Nephron progenitor cell (in vitro differentiated cells): ENCODE measurements at regions not wholly inside any gene's neighbourhood (a gene's known extent, or its start where the extent isn't known, plus 50 kb on each side); places are given as distances from the start of the nearest gene placed in this dataset.

Source experiments
- DNase-seq: peaks from one replicate; pipeline ENCODE4 v3.0.0; 2021
- H3K27ac Mint-ChIP-seq: 2 replicates; pipeline ENCODE4 v1.8.0; 2021; ENCODE audit warnings: mild to moderate bottlenecking, moderate library complexity, mixed read lengths
- H3K27me3 Mint-ChIP-seq: 2 replicates; pipeline ENCODE4 v1.8.0; 2021; ENCODE audit warnings: mild to moderate bottlenecking, low read depth, mixed read lengths; ENCODE audit not compliant: poor library complexity
- H3K36me3 Mint-ChIP-seq: 2 replicates; pipeline ENCODE4 v1.8.0; 2021; ENCODE audit warnings: low read depth, mixed read lengths
- H3K4me1 Mint-ChIP-seq: 2 replicates; pipeline ENCODE4 v1.8.0; 2021; ENCODE audit warnings: mixed read lengths
- H3K4me3 Mint-ChIP-seq: 2 replicates; pipeline ENCODE4 v1.8.0; 2021; ENCODE audit warnings: mild to moderate bottlenecking, moderate library complexity, mixed read lengths
- H3K9me3 Mint-ChIP-seq: 2 replicates; pipeline ENCODE4 v1.8.0; 2021; ENCODE audit warnings: mild to moderate bottlenecking, moderate library complexity, mixed read lengths
- TF ChIP-seq, protein P1 (sequence below): fragments of 200-600 bp; sonication (generic); IDR thresholded peaks from 2 replicates; pipeline ENCODE4 v1.5.0; 2021; ENCODE audit warnings: antibody characterized with exemption

DNA sequence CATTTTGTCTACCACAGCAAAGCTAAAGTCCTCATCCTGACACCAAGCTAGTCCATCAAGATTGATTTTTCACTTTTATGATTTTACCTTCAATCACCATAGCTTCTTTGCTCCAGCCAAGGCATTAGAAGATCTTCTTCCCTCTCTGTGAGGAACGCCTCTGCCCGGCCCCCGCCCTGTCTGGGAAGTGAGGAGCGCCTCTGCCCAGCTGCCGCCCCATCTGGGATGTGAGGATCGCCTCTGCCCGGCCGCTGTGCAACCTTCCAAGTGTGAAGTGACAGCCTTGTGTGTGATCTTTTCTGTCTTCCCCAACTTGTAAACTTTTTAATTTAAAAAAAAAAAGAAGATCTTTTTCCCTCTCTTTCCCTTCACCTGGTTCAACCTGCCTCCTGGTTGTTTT is 210.5 kb upstream of the NREP start:
- DNase-seq = no peak
- peaks cover 7% of the 10 kb centered on the region for H3K27me3 Mint-ChIP-seq
- no peak overlapping the region for H3K27ac Mint-ChIP-seq
- TF ChIP-seq, protein P1, sequence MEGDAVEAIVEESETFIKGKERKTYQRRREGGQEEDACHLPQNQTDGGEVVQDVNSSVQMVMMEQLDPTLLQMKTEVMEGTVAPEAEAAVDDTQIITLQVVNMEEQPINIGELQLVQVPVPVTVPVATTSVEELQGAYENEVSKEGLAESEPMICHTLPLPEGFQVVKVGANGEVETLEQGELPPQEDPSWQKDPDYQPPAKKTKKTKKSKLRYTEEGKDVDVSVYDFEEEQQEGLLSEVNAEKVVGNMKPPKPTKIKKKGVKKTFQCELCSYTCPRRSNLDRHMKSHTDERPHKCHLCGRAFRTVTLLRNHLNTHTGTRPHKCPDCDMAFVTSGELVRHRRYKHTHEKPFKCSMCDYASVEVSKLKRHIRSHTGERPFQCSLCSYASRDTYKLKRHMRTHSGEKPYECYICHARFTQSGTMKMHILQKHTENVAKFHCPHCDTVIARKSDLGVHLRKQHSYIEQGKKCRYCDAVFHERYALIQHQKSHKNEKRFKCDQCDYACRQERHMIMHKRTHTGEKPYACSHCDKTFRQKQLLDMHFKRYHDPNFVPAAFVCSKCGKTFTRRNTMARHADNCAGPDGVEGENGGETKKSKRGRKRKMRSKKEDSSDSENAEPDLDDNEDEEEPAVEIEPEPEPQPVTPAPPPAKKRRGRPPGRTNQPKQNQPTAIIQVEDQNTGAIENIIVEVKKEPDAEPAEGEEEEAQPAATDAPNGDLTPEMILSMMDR = no peak
- no peaks in the 10 kb centered on the region for H3K9me3 Mint-ChIP-seq
- H3K36me3 Mint-ChIP-seq = no peaks in the 10 kb centered on the region
- H3K4me3 Mint-ChIP-seq = no peak overlapping the region
- peaks cover 3% of the 10 kb centered on the region for H3K4me1 Mint-ChIP-seq

DNA sequence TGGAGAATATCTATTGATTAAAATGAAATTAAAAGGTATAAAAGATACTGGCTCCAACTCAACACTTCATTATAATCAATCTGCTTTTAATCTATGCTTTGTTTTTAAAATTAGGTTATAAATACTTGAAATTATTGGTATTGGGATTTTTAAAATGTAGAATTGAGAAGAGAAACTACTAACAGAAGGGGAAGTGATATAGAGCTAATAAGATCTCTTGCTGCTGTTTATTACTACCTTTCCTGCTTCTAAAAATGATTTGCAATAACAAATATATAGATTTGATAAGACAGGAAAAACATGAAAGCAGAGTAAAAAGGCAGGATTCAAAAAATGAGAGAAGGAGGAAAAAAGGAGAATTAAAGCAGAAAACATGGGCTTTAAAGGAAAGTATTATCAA is 209.3 kb upstream of the NREP start:
- Mint-ChIP-seq H3K36me3 (no peaks in the 10 kb centered on the region), H3K27ac (no peak overlapping the region), H3K4me3 (no peak overlapping the region), H3K27me3 (peaks cover 4% of the 10 kb centered on the region), H3K9me3 (no peaks in the 10 kb centered on the region), H3K4me1 (peaks cover 15% of the 10 kb centered on the region)
- TF ChIP-seq, protein P1 = no peak
- no peak for DNase-seq

DNA sequence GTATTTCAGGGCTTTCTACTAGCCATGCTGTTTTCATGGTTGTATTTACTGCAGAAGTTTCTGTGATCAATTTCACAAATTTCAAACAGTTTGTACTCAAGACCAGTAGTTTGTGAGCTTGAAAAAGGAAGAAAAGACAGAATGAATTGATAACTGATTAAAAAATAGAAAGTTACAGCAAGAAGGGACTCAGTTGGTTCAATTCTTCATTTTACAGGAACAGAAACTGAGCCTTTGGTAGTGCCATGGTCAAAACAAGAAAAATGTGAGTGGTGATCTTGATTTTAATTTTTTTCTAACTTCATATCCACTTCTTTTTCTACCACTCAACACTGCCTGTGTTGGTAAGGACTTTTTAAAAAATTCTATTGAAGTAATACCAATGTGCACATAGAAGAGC is 206.6 kb upstream of the NREP start:
- H3K27ac Mint-ChIP-seq = no peak overlapping the region
- no peak for DNase-seq
- TF ChIP-seq, protein P1 = no peak
- H3K27me3 Mint-ChIP-seq = no peaks in the 10 kb centered on the region
- H3K4me3 Mint-ChIP-seq = no peak overlapping the region
- H3K36me3 Mint-ChIP-seq = no peaks in the 10 kb centered on the region
- H3K4me1 Mint-ChIP-seq = peaks cover 20% of the 10 kb centered on the region
- H3K9me3 Mint-ChIP-seq = no peaks in the 10 kb centered on the region

DNA sequence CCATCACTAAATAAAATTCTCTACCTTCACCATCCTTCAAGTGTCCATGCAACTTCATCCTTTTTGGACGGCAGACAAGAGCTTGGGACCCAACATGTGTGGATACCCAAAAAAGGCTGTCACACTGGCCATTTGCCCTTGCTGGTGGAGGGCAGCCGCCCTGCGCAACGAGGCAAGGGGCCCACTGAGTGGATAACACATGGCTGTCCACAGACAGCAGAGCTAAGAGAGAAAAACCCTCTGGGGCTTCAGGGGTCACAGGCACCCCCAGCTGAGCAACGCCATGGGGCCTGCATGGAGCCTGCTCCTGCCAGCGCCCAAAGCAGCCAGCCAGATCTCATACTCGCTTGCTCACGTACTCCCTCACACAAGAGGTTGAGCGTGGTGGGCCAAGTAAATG is 205.9 kb upstream of the NREP start:
- Mint-ChIP-seq H3K4me3 (no peak overlapping the region), H3K27ac (no peak overlapping the region), H3K27me3 (no peaks in the 10 kb centered on the region), H3K4me1 (peaks cover 20% of the 10 kb centered on the region), H3K9me3 (no peaks in the 10 kb centered on the region), H3K36me3 (no peaks in the 10 kb centered on the region)
- no peak for DNase-seq
- TF ChIP-seq, protein P1 = no peak

DNA sequence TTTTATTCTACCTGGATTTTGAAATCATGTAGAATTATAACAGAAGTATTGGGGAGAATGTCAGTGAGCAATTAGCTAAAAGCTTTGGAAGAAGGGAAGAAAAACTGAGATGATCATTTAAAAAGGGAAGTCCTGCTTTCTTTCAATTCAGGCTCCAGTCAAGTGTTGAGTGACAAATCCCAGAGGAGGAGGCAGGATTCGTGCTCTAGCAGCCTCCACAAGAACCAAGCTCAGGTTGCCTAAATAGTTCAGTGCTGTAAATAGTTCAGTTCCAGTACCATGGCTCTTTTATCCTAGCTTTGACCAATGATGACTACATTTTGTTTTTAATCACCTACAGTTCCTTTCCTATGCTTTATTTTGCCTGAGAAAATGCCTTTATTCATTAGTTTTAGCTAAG is 204.9 kb upstream of the NREP start:
- peak overlapping the region; percentile 12 for H3K27ac Mint-ChIP-seq
- no peak for DNase-seq
- TF ChIP-seq, protein P1 = no peak
- H3K36me3 Mint-ChIP-seq = no peaks in the 10 kb centered on the region
- no peak overlapping the region for H3K4me3 Mint-ChIP-seq
- H3K27me3 Mint-ChIP-seq = no peaks in the 10 kb centered on the region
- peaks cover 20% of the 10 kb centered on the region for H3K4me1 Mint-ChIP-seq
- H3K9me3 Mint-ChIP-seq = no peaks in the 10 kb centered on the region

DNA sequence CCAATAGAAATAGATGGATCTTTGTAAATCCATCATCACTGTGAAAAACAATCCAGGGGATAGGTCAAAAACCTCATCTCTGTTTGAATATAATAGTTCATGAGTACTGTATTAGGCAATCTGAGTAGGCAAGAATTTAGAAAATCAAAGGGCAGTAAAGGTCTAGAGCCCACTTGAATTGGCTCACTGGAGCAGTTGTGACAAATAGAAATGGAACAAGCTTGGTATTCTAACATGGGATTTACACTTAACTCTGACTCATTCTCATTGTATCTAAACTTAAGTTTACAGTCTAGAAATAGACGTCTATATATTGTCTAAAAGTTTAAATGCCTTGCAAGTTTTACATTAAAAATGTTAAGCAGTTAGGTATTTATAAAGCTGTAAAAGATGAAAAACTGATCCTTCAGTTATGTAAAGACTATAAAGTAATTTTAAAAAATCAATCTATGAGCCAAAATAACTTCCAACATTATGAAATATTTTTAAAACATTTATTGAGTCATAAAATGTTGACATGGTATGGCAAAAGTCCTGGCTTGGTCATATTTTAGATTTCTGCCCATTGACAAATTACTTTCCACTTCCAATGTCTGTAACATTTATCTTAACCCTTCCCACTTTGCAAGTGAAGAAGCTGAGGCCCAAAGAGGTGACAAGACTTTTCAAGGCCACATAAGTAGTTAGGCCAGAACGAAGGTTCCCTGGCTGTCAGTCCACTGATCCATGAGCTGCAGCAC is 203.7 kb upstream of the NREP start:
- Mint-ChIP-seq H3K4me1 (peaks cover 20% of the 10 kb centered on the region), H3K9me3 (no peaks in the 10 kb centered on the region), H3K27ac (no peak overlapping the region), H3K36me3 (no peaks in the 10 kb centered on the region), H3K27me3 (no peaks in the 10 kb centered on the region), H3K4me3 (no peak overlapping the region)
- DNase-seq = no peak
- TF ChIP-seq, protein P1 = no peak
